OCI-LY3 (cell line): ENCODE measurements at regions not wholly inside any gene's neighbourhood (a gene's known extent, or its start where the extent isn't known, plus 50 kb on each side); places are given as distances from the start of the nearest gene placed in this dataset.
"Not testable (repeated sequence)": the region's sequence is repeated elsewhere in the genome, so short reads cannot be mapped to it uniquely, and the experiment has no call there.

Experiments
- EZH2phosphoT487 ChIP-seq: fragments of 200-600 bp; shearing (Covaris generic); IDR thresholded peaks from 2 replicates; pipeline ENCODE4 v1.6.1; 2018; ENCODE audit warnings: antibody characterized with exemption, mixed run types, low read depth
- TF ChIP-seq, protein P1 (sequence below): fragments of 200-600, 300-600 bp; sonication (generic); IDR thresholded peaks from 2 replicates; pipeline ENCODE4 v1.5.1; 2014; ENCODE audit warnings: antibody characterized with exemption, low read length, low read depth

DNA sequence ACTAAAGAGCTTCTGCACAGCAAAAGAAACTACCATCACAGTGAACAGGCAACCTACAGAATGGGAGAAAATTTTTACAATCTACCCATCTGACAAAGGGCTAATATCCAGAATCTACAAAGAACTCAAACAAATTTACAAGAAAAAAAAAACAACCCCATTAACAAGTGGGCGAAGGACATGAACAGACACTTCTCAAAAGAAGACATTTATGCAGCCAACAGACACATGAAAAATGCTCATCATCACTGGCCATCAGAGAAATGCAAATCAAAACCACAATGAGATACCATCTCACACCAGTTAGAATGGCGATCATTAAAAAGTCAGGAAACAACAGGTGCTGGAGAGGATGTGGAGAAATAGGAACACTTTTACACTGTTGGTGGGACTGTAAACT lies 89.9 kb upstream of the TMEM164 start:
- TF ChIP-seq, protein P1, sequence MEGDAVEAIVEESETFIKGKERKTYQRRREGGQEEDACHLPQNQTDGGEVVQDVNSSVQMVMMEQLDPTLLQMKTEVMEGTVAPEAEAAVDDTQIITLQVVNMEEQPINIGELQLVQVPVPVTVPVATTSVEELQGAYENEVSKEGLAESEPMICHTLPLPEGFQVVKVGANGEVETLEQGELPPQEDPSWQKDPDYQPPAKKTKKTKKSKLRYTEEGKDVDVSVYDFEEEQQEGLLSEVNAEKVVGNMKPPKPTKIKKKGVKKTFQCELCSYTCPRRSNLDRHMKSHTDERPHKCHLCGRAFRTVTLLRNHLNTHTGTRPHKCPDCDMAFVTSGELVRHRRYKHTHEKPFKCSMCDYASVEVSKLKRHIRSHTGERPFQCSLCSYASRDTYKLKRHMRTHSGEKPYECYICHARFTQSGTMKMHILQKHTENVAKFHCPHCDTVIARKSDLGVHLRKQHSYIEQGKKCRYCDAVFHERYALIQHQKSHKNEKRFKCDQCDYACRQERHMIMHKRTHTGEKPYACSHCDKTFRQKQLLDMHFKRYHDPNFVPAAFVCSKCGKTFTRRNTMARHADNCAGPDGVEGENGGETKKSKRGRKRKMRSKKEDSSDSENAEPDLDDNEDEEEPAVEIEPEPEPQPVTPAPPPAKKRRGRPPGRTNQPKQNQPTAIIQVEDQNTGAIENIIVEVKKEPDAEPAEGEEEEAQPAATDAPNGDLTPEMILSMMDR, result not testable (repeated sequence)
- not testable (repeated sequence) for TF ChIP-seq EZH2phosphoT487
